Vagina (tissue), 2 donors: ENCODE measurements at regions not wholly inside any gene's neighbourhood (a gene's known extent, or its start where the extent isn't known, plus 50 kb on each side); places are given as distances from the start of the nearest gene placed in this dataset.

Experiments used
- CTCF ChIP-seq, 3 experiments: fragments of 450-650 bp in 2 of 3; fragments of 200-600 bp in 1 of 3; sonication (generic) in 1 of 3; IDR thresholded peaks; one replicate each; pipeline ENCODE4 v1.5.1; 2017 to 2019; ENCODE audit warnings: antibody characterized with exemption in 3 of 3, mild to moderate bottlenecking in 2 of 3, moderate library complexity in 2 of 3
- POLR2A ChIP-seq, 2 donors: fragments of 450-650 bp; IDR thresholded peaks; one replicate each; pipeline ENCODE4 v1.6.1; 2017; ENCODE audit warnings: antibody characterized with exemption in 2 of 2, mild to moderate bottlenecking in 2 of 2, moderate library complexity in 2 of 2

DNA sequence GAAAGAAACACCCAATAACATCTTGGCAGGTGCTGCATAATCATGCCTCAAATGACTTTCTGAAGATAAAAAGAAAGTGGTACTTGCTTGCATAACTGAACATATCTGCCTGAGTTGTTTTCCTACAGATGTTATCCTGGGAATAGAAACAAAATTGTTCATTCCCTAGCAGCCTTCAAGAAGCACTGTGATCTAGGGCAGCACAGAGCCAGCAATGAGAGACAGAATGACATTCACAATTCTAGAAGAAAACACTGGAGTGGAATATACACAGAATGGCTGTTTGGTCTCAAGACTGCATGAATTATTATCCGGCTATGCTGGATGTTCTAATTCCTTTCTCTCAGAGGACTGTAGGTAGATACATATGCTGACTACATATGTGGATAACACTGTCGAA, 790.9 kb downstream of the PDHA2 start:
- no peak for TF ChIP-seq CTCF (IDR thresholded peaks at IDR 0.05)
- no peak for TF ChIP-seq POLR2A (IDR thresholded peaks at IDR 0.05)
